Stimulated activated CD4-positive, alpha-beta T cell treated with anti-CD3 and anti-CD28 coated beads, Interleukin-15, amount 100 ng/mL, for 48 hours (primary cell): ENCODE measurements at regions not wholly inside any gene's neighbourhood (a gene's known extent, or its start where the extent isn't known, plus 50 kb on each side); places are given as distances from the start of the nearest gene placed in this dataset.

Experiments used
- DNase-seq, 2 donors: peaks; one replicate each; pipeline ENCODE4 v3.0.0-alpha.2; 2020; ENCODE audit warnings: low read depth in 2 of 2

DNA sequence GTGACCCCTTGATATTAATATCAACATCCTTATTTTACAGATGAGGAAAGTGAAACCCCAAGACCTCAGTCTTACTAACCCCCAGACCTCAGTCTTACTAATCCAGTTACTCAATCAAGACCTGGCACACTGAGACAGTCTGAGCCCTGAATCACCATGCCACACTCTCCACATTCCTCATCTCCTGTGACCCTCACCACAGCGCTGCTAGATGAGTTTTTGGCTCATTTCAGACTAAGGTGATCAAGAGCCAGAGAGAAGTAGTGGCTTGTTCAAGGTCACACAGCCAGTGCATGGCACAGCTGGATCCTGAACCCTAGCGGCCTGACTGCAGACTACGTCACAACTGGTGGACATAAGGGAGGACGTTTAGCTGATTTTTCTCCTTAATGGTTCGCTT, 579.2 kb downstream of the BCL11B start:
- peak; percentile 21 to 29 for DNase-seq

DNA sequence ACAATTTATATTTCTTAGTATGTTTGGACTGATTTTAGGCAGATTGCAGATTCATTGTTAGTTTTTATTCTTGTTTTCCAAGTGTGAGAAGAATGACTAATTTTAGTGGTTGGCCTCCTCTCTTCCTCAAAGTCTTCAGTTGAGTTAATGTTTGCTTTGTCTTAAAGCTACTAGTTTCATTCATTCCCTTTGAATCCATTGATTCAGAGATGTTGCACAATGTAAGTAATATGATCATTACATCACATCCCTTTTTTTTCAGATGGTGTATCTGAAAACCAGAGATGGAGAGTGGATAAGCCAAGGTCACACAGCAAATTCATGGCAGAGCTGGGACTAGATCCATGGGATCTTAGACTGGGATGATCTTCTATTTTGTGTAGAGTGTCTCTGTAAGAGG, 577.5 kb downstream of the BCL11B start:
- DNase-seq: no peak

DNA sequence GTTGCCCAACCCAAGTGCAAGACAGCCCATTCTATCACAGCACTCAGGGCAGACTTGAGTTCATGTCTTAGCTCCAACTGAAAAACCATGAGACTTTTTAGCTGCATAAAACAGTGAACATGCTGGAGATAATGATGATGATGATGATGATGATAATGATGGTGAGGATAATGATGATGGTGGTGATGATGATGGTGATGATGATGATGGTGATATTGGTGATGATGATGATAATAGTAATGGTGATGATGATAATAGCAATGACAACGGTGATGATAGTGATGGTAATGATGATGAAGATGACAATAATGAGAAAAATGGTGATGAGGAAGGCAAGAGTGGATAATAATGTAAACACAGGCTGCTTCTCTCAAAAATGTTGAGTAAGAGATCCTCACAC, 576.2 kb downstream of the BCL11B start:
- no peak for DNase-seq

DNA sequence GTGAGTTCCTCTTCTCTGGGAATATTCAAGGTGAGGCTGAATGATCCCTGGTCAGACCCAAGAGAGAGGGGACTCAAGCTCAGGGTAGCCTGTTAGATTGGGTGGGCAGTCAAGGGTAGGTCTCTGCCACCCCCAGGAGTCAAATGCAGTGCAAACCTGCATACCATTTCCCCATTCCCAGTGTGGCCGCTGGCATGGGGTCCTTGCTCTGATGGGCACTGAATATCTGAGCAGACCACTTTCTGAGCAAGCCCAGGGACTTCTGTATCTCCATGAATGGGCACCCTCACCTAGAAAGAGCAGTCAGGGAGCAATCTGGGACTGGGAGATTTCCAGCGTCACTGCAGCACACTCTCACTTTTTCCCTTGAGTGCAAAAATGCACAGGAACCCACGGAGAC, 573.7 kb downstream of the BCL11B start:
- no peak for DNase-seq

DNA sequence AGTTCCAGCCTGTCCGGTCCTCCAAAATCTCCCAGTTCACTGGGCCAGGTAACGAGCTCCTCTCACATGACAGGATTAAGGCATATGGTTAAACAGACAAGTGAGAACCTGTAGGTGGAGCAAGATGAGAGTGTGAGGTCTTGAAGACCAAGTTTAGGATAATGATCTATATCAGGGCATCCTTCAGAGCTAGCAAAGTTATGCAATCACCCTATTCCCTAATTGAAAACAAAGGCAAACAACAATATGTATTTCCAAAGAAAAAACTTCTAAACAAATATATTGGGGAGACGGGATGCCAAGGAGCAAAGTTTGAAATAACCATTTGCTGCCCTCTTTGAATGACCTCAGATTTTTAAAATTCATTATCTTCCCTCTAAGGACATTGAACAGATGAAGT, 571.2 kb downstream of the BCL11B start:
- DNase-seq: no peak

DNA sequence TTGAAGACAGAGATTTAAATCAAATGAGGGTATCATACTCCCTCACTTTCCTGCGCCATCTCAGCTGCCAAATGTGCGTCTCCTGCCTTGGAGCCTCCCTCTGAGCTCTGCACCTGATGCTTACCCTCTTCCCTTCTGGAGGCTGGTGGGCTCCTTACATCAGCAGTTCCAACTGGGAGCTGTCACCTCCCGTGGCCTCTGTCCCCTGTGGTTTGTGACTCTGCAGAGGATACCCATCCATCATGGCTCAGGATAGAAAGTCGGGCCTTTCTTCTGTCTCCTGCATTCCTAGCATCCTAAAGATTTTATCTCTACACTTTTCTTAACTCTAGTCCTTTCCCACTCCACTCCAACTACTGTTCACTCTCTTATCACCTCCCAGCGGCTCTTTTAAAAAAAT, 570.6 kb downstream of the BCL11B start:
- no peak for DNase-seq

DNA sequence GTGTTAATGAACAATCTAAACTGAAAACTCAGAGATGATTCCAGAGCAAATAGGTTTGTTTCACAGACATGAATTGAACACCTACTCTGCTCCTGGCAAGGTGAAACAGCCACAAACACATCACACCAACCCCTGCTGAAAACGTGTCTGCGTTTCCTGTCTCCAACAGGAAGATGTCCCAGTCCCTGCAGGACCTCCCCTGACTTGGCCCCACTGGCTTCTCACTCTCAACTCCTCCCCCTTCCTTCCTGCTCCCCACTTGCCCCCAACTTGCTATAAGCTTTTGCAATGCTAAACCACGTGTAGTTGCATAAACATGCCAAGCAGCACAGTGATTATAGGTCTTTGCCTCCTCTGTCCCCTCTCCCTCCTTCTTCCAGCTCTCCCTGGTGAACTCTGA, 567.6 kb downstream of the BCL11B start:
- no peak for DNase-seq

DNA sequence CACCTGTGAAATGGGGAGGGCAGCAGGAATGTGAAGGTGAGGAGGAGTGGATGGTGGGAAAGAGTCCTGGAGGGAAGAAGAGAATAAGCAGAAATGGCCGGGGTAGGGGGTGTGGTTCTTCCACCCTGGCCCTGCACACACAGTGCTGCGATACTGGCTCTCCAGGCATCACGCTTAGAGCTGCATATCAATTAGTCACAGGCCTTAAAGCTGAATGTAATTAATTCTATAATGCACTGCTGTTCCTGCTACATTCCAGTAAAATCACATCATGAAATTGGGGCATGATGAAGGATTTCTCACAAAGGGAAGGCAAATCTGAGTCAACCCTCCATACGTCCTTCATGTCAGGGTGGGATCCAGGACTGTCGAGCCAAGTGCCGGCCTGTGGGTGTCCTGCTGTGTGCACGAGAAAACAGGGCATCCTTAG, 566.1 kb downstream of the BCL11B start:
- no peak for DNase-seq

DNA sequence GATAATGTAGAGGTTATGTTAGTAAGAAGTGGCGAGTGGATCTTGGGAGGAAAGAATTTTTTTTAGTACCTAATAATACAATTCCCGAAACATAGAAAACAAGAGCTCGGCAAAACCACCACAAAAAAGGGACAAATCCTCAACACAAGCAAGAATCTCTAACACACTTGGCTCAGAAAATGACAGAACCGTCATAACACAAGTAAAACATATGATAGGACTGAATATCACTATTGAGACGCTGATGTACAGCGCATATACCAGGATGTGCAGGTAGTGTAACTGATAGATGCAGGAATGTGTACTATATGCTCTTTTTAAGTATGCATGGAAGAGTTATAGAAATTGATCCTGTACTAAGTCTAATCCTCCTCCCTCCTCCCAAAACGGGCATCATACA, 564.5 kb downstream of the BCL11B start:
- DNase-seq: no peak

DNA sequence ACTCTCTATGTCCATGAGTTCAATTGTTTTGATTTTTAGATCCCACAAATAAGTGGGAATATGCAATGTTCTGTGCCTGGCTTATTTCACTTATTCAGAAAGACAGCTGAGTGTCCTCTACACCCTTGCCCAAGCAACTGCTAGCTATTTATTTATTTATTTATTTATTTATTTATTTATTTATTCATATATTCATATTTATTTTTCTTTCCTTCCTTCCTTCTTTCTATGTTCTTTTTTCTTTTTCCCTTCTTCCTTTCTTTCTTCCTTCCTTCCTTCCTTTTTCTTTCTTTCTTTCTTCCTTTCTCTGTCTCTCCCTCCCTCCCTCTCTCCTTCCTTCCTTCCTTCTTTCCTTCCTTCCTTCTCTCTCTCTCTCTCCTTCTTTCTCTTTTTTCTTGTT, 563.4 kb downstream of the BCL11B start:
- DNase-seq: no peak

DNA sequence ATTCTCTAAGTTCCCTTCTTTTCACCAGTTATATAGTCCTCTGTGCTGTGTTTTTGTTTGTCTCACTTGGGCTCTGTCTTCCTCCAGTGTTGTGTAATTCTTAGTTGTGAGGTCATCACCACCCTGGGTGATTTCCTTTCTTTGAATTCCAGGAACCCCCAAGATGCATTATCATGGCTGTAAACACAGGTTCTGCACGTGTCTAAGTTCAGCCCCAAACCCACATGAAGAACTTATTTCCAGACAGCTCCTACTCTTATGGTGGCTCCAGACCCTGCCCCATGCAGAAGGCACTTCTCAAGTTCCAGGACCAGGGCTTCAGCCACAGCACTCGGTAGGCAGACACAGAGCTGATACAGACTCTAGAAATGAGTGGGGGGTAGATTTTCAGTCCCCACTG, 560.5 kb downstream of the BCL11B start:
- DNase-seq: no peak

DNA sequence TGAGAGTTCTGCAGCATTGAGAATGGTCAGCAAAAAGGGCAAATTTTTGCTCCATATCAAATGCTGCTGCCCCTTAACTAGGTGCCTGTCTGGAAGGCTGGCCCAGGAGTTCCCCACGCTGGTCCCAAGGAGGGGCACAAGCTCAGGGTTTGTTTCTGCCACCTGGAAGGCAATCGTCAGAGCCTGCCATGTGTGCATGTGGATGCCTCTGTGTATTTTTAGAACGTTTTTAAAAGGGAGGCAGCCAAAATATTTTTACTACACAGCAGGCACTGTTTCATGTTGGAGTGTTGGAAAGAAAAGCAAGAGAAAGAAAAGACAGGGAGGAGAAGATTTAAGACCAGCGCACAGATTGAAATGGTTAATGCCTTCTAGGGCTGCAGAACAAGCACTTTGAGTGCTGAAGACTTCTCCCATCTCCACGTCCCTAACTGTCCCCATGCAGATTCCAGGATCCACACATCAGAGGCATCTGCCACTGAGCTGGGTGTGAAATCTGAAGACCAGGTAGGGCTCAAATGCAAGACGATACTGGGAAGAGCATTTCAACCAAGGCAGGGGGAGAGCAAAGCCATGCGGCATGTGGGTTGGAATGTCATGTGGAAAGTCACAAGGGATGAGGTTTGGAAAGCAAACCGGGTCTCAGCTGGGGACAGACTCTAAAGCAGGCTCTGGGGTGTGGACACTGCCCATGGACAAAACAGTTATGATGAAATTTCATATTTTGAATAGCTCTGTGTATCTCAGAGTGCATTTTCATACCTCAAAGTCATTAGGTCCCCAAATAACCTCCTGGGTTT, 557.2 kb downstream of the BCL11B start:
- DNase-seq: no peak

DNA sequence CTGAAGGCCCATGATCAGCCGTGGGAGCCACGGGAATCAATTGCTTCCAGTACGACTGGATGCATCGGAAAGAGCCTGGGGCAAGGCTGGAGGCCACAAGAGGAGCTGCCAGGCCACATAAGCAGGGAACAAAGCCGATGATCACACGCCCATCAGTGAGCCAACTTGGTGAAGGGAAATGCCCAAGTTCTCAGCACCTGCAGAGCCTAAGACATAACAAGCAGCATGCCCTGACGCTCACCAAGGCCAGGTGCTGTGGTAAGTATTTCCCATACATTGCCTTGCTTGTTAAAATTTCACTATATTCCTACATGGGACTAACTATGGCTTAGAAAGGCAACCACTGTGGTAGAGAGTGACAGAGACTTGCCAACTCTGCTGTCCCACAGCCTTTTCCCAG, 555.9 kb downstream of the BCL11B start:
- DNase-seq: no peak

DNA sequence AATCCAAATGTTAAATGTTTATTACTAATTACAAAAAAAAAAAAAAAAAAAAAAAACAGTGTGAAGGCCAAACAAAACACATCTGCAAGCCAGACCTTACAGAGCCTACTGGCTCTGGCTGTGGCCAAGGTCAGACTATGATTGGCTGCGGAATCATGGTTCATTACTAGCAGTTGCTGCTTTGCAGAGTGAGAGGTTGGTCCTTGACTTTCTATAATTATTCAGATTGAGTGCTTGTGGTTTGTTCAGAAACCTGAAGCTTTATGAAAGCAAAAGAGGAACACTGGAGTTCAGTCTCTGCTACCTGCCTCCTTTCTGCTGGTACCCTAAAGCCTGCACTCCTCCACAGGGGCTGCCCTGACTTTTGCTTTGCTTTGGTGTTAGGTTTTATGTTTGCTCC, 550.9 kb downstream of the BCL11B start:
- DNase-seq: no peak

DNA sequence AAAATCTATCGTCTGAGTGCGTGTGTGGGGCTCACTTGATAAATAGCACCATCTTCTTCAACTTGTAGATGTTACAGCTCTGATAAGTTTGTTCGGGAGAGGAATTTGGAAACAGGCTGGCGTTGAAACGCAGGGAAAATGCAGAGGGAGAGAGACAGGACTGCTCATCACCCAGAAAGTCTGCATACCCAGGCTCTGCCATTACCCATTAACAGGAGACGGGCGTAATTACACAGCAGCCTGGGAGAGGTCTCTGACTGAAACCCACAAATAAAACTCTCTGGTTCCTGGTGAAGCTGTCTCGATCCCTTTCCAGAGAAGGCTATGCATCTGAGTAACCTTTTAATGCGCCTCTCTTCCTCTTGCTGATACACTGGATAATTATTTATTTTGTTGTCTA, 547.3 kb downstream of the BCL11B start:
- no peak for DNase-seq

DNA sequence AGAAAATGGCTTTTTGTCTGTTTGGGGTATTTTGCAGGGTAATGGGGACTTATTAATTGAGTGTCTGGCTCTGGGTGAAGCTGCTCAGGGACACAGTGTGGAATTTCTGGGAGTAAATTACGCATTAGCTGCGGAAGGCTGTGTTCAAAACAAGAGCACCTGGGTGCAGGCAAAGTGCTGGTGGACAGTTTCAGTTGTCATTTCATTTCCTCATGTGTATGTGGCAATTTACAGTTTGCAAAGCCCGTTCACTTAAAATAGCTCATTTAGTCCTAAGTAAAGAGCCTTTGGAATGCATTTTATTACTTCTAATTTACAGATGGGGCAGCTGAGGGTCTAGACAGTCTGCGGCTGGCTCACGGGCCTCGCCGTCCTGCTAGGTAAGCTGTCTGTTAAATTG, 546.8 kb downstream of the BCL11B start:
- no peak for DNase-seq

DNA sequence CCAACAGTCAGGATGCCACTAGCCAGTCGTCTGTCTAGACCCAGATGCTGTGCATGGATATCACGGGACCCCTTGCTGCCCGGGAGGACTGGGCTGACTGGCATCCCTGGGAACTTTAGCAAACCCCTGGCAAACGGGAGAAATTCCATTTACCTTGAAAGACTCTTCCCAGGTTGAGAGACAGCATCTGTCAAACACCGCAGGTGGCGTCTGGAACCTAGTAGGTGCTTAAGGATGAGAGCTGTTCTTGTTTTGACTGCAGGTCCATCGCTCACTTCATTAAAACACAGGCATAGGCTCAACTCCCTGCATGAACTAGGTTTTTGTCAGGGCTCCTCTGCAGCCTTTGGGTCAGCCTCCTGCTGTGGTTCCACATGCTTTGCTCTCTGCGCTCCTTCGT, 546.3 kb downstream of the BCL11B start:
- no peak for DNase-seq

DNA sequence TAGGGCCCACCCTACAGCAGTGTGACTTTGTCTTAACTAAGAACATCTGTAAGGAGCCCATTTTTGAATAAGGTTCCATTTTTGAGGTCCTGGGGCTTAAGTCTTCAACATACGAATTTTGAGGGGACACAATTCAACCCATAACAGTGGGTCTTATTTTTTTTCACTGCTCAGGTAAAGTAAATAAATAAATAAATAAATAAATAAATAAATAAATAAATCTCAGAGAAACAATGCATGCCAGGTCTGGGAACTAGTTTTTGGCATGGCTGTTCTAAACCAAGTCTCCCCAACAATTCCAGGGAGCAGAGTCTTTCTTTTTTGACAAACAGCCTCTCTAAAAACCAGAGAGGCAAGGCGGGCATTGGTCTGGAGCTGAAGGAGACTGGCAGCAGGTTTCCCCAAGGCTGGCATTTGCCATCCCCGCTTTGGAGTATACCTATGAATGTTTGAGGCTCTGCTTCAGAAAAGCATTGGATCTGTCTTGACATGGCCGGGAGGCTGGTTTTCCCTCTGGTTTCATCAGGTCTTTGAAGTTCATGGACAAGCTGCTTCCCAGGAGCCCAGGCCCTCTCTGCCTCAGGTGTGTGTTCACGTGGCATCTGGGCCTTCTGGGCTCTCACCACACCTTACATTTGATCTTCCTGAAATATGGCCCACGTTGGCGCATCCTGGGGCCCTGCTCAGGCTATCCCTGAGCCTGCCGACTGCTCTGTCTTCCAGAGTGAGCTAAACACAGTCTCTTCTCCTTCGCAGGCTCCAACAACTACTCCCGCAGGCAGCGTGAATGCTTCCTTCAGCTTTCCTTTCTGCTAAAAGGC, 545.2 kb downstream of the BCL11B start:
- no peak for DNase-seq

DNA sequence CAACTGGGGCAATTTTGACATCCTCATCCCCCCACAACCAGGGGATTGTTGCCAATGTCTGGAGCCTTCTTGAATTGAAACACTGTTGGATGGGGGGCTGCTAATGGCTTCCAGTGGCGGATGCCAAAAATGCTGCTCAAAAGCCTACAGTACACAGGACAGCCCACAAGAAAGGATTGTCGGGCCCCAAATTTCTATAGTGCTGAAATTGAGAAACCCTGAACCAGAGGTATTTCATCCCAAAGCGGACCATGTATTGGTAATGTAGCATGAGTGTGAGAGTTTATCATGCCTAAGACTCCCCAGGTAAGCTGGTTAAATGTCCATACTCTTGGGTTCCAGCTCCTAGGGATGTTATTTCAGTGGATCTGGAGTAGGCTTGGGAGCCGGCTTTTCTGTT, 544.0 kb downstream of the BCL11B start:
- no peak for DNase-seq

DNA sequence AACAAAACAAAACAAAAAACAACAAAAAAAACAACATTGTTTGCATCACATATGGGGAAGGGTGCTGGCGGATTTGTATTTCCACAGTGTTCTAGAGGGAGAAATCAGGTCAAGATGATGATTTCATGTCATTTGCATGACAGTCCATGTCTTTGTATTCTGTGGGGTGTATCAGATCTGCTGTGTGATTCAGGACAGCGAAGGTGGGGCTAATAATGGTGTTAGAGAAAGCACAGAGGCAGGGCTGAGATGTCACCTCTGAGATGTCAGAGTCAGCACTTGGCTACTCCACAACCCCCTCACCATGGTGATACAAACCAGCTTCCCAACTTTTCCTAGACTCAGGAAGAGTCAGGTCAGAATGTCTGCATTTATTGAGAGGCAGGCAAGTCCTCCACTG, 543.2 kb downstream of the BCL11B start:
- DNase-seq: no peak

DNA sequence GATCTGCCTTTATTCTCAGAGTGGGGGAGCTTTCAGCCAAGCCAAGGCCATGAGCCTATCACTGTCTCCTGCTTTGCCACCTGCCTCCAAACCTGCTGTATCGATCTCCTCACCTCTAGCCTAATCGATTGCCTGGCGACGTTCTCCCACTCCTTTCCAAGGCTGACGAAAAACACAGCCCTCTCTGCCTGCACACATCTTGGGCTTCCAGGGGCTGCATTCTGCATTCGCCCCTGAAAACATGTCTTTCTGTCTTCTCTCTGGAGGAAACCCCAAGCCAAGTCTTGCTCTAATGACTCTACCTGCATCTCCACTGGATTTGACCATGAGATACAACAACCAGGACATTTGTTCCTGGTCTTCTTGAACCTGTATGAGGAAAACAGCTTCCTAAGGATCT, 540.7 kb downstream of the BCL11B start:
- DNase-seq: no peak

DNA sequence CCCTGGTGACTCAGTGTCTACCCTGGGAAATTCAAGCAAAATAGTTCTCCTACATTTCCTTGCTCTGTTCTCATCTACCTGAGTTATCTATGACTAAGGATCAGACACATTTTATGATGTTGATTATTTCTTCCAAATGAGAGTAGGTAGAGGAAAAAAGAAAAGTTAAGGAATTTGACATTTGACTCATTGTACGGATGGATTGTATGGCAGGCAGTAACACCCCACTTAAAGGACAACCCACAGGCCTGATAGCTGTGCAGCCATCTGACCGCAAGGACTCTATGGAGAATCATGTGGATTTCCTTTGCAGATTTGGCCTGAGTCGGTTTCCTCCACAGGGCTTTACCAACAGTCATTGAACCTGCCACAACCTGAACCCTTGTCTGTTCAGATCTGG, 540.3 kb downstream of the BCL11B start:
- DNase-seq: no peak

DNA sequence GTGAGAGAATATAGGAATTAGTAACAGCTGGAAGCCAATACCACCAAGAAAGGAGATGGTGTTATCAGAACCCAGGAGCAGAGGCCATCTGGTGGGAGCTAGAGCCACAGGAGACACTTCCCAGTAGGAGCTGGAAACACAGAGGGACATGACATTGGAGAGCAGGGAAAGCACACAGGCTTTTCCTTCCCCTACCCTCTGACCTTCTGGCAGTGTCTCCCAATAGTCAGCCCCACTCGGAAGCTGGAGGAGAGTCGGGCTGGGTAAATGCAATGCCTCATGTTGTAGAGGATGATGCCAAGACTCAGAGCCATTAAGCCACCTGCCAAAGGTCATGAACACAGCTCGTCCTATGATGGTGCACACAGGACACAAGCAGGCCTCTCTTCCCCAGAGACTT, 538.5 kb downstream of the BCL11B start:
- no peak for DNase-seq
